ENCODE measurements at regions not wholly inside any gene's neighbourhood (a gene's known extent, or its start where the extent isn't known, plus 50 kb on each side); places are given as distances from the start of the nearest gene placed in this dataset.

GRCh38 chr2:56018267-56018666, 94.7 kb upstream of the EFEMP1 start:
- no peak for DNase-seq (ENCODE audit: low read depth in 1 of 2, low spot score in 1 of 2)
- Histone ChIP-seq H3K27ac (no peak overlapping the region), H3K27me3 (no peaks in the 10 kb centered on the region), H3K9me3 (ENCODE audit: low read depth) (no peaks in the 10 kb centered on the region), H3K36me3 (no peaks in the 10 kb centered on the region), H3K4me3 (no peak overlapping the region), H3K4me1 (ENCODE audit: low read depth) (no peaks in the 10 kb centered on the region)
- TF ChIP-seq, protein P1, sequence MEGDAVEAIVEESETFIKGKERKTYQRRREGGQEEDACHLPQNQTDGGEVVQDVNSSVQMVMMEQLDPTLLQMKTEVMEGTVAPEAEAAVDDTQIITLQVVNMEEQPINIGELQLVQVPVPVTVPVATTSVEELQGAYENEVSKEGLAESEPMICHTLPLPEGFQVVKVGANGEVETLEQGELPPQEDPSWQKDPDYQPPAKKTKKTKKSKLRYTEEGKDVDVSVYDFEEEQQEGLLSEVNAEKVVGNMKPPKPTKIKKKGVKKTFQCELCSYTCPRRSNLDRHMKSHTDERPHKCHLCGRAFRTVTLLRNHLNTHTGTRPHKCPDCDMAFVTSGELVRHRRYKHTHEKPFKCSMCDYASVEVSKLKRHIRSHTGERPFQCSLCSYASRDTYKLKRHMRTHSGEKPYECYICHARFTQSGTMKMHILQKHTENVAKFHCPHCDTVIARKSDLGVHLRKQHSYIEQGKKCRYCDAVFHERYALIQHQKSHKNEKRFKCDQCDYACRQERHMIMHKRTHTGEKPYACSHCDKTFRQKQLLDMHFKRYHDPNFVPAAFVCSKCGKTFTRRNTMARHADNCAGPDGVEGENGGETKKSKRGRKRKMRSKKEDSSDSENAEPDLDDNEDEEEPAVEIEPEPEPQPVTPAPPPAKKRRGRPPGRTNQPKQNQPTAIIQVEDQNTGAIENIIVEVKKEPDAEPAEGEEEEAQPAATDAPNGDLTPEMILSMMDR (IDR thresholded peaks at IDR 0.05; ENCODE audit: low read depth, low read length) = no peak

DNA sequence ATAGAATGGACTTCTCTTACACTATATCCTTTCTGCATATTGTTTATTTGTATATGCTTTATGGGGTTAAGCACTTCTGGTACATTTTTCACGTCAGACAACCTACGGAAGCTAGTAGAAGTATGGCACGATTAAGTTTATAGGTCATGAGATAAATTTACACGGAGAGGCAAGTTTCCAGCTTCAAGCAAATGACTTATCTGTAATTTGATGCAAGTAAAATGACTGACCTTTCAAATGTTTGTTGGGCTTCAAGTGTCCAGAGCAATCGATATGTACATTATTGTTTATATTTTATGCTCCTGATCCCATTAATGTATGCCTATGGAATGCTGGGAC, 97.5 kb upstream of the EFEMP1 start:
- H3K27me3 ChIP-seq = no peaks in the 10 kb centered on the region
- H3K4me3 ChIP-seq = no peak overlapping the region
- TF ChIP-seq, protein P1 (IDR thresholded peaks at IDR 0.05; ENCODE audit: low read depth, low read length) = no peak
- no peaks in the 10 kb centered on the region for H3K36me3 ChIP-seq
- no peak for DNase-seq (ENCODE audit: low read depth in 1 of 2, low spot score in 1 of 2)
- H3K4me1 ChIP-seq (ENCODE audit: low read depth) = no peaks in the 10 kb centered on the region
- no peaks in the 10 kb centered on the region for H3K9me3 ChIP-seq (ENCODE audit: low read depth)
- H3K27ac ChIP-seq = no peak overlapping the region

- H3K4me3 ChIP-seq = no peak overlapping the region
- no peaks in the 10 kb centered on the region for H3K9me3 ChIP-seq (ENCODE audit: low read depth)
- no peaks in the 10 kb centered on the region for H3K27me3 ChIP-seq
- TF ChIP-seq, protein P1 (IDR thresholded peaks at IDR 0.05; ENCODE audit: low read depth, low read length) = no peak
- H3K36me3 ChIP-seq = no peaks in the 10 kb centered on the region
- H3K27ac ChIP-seq = no peak overlapping the region
- no peaks in the 10 kb centered on the region for H3K4me1 ChIP-seq (ENCODE audit: low read depth)
- no peak for DNase-seq (ENCODE audit: low read depth in 1 of 2, low spot score in 1 of 2)
These were observed 98.0 kb upstream of the EFEMP1 start for GRCh38 chr2:56021579-56021978.

- Histone ChIP-seq H3K4me3 (no peak overlapping the region), H3K27me3 (no peaks in the 10 kb centered on the region), H3K9me3 (ENCODE audit: low read depth) (no peaks in the 10 kb centered on the region), H3K27ac (no peak overlapping the region), H3K36me3 (no peaks in the 10 kb centered on the region), H3K4me1 (ENCODE audit: low read depth) (no peaks in the 10 kb centered on the region)
- TF ChIP-seq, protein P1 (IDR thresholded peaks at IDR 0.05; ENCODE audit: low read depth, low read length) = no peak
- no peak for DNase-seq (ENCODE audit: low read depth in 1 of 2, low spot score in 1 of 2)
These were observed 102.0 kb upstream of the EFEMP1 start for GRCh38 chr2:56025469-56026193.

DNA sequence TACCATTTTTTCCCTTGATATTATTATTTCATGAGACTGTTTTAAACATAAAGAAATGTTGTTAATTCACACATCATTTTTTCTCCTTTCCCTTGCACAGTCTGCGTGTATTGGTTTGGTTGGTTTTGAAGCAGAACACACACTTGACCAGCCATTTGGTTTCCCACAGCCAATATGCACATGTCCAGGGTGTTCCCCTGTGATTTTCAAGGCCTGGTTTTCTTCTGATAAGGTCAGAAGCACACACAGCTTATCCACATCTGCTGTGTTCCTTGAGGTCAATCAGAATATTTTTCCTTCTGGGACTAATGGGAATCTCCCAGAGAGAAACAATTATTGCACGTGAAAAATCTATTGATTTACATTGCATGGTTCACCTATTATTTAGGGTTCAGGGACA, 103.2 kb upstream of the EFEMP1 start:
- H3K36me3 ChIP-seq = no peaks in the 10 kb centered on the region
- TF ChIP-seq, protein P1 (IDR thresholded peaks at IDR 0.05; ENCODE audit: low read depth, low read length) = no peak
- H3K27me3 ChIP-seq = no peaks in the 10 kb centered on the region
- H3K27ac ChIP-seq = no peak overlapping the region
- H3K9me3 ChIP-seq (ENCODE audit: low read depth) = no peaks in the 10 kb centered on the region
- no peaks in the 10 kb centered on the region for H3K4me1 ChIP-seq (ENCODE audit: low read depth)
- no peak for DNase-seq (ENCODE audit: low read depth in 1 of 2, low spot score in 1 of 2)
- no peak overlapping the region for H3K4me3 ChIP-seq

Measured in cardiac muscle cell (in vitro differentiated cells and primary cell).